Osteocyte (in vitro differentiated cells): ENCODE measurements at regions not wholly inside any gene's neighbourhood (a gene's known extent, or its start where the extent isn't known, plus 50 kb on each side); places are given as distances from the start of the nearest gene placed in this dataset.

ENCODE experiments used
- DNase-seq: peaks from one replicate; pipeline ENCODE4 v3.0.0; 2021; ENCODE audit warnings: mixed read lengths; ENCODE audit not compliant: unreplicated experiment; ENCODE audit errors: extremely low spot score
- H3K27ac Mint-ChIP-seq: one replicate; pipeline ENCODE4 v1.8.0; 2021; ENCODE audit warnings: mild to moderate bottlenecking, mixed read lengths; ENCODE audit not compliant: unreplicated experiment
- H3K27me3 Mint-ChIP-seq: one replicate; pipeline ENCODE4 v1.8.0; 2021; ENCODE audit warnings: mixed read lengths; ENCODE audit not compliant: unreplicated experiment
- H3K36me3 Mint-ChIP-seq: one replicate; pipeline ENCODE4 v1.8.0; 2021; ENCODE audit warnings: mixed read lengths; ENCODE audit not compliant: unreplicated experiment
- H3K4me1 Mint-ChIP-seq: one replicate; pipeline ENCODE4 v1.8.0; 2021; ENCODE audit warnings: mixed read lengths; ENCODE audit not compliant: unreplicated experiment
- H3K4me3 Mint-ChIP-seq: one replicate; pipeline ENCODE4 v1.8.0; 2021; ENCODE audit warnings: mild to moderate bottlenecking, moderate library complexity, mixed read lengths; ENCODE audit not compliant: unreplicated experiment
- H3K9me3 Mint-ChIP-seq: one replicate; pipeline ENCODE4 v1.8.0; 2021; ENCODE audit warnings: mixed read lengths; ENCODE audit not compliant: unreplicated experiment
- CTCF ChIP-seq: fragments of 200-600 bp; sonication (generic); IDR thresholded peaks from 2 replicates; pipeline ENCODE4 v1.5.0; 2021; ENCODE audit warnings: antibody characterized with exemption, mild to moderate bottlenecking, moderate library complexity

GRCh38 chr2:151096235-151096634 lies 165.4 kb downstream of the RBM43 start:
- no peak overlapping the region for H3K27ac Mint-ChIP-seq
- no peak for DNase-seq
- TF ChIP-seq CTCF, result no peak
- H3K9me3 Mint-ChIP-seq, result no peaks in the 10 kb centered on the region
- H3K4me3 Mint-ChIP-seq, result no peak overlapping the region
- H3K36me3 Mint-ChIP-seq, result no peaks in the 10 kb centered on the region
- H3K4me1 Mint-ChIP-seq, result peaks cover 9% of the 10 kb centered on the region
- H3K27me3 Mint-ChIP-seq, result peaks cover 2% of the 10 kb centered on the region

- H3K4me3 Mint-ChIP-seq, result no peak overlapping the region
- peaks cover 9% of the 10 kb centered on the region for H3K4me1 Mint-ChIP-seq
Measured at GRCh38 chr2:151095463-151095862, 166.2 kb downstream of the RBM43 start.

GRCh38 chr2:151091583-151091982 lies 170.1 kb downstream of the RBM43 start:
- Mint-ChIP-seq H3K4me1 (no peaks in the 10 kb centered on the region), H3K4me3 (no peak overlapping the region), H3K27me3 (peaks cover 5% of the 10 kb centered on the region), H3K27ac (no peak overlapping the region), H3K36me3 (no peaks in the 10 kb centered on the region), H3K9me3 (no peaks in the 10 kb centered on the region)
- DNase-seq, result no peak
- TF ChIP-seq CTCF, result no peak

More at GRCh38 chr2:151095463-151095862, 166.2 kb downstream of the RBM43 start:
- Mint-ChIP-seq H3K27ac (no peak overlapping the region), H3K36me3 (no peaks in the 10 kb centered on the region), H3K27me3 (peaks cover 5% of the 10 kb centered on the region), H3K9me3 (no peaks in the 10 kb centered on the region)
- TF ChIP-seq CTCF, result no peak
- DNase-seq, result no peak

GRCh38 chr2:151087377-151087776 lies 174.3 kb downstream of the RBM43 start:
- DNase-seq, result no peak

GRCh38 chr2:151085181-151085611 lies 176.5 kb downstream of the RBM43 start:
- Mint-ChIP-seq H3K27me3 (peaks cover 2% of the 10 kb centered on the region), H3K4me1 (peaks cover 17% of the 10 kb centered on the region), H3K9me3 (no peaks in the 10 kb centered on the region), H3K4me3 (no peak overlapping the region), H3K36me3 (no peaks in the 10 kb centered on the region), H3K27ac (no peak overlapping the region)
- no peak for TF ChIP-seq CTCF
- no peak for DNase-seq

More at GRCh38 chr2:151087377-151087776, 174.3 kb downstream of the RBM43 start:
- Mint-ChIP-seq H3K4me1 (peaks cover 17% of the 10 kb centered on the region), H3K4me3 (no peak overlapping the region), H3K9me3 (no peaks in the 10 kb centered on the region), H3K27me3 (peaks cover 5% of the 10 kb centered on the region), H3K36me3 (no peaks in the 10 kb centered on the region), H3K27ac (no peak overlapping the region)
- TF ChIP-seq CTCF, result no peak
